GOT3 (cell line): ENCODE measurements at regions not wholly inside any gene's neighbourhood (a gene's known extent, or its start where the extent isn't known, plus 50 kb on each side); places are given as distances from the start of the nearest gene placed in this dataset.
A peak's percentile ranks its signal among the peaks of the same experiment; 100 is the strongest.
"Not testable (repeated sequence)": the region's sequence is repeated elsewhere in the genome, so short reads cannot be mapped to it uniquely, and the experiment has no call there.

Experiments used
- DNase-seq: peaks from one replicate; lab custom pipeline; 2025; ENCODE audit warnings: mixed read lengths; lab: John Stamatoyannopoulos, UW

DNA sequence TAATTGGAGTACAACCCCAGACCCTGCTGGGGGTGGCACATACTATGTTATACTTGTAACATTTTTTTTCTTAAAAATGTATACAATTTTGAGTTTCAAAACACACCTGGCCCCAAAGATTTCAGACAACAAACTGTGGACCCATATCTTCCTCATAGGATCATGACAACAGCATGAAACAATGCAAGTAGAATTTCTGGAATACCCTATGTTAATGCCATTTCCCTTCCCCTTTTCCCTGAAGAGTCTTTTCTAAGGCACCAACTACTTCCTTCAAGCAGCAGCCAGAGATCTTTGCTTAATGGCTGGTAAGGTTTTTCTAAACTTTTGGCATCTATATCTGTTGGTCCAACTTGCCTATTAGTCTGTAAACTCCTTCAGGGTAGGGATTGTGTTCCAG, 99.9 kb upstream of the SERBP1 start:
- no peak for DNase-seq

DNA sequence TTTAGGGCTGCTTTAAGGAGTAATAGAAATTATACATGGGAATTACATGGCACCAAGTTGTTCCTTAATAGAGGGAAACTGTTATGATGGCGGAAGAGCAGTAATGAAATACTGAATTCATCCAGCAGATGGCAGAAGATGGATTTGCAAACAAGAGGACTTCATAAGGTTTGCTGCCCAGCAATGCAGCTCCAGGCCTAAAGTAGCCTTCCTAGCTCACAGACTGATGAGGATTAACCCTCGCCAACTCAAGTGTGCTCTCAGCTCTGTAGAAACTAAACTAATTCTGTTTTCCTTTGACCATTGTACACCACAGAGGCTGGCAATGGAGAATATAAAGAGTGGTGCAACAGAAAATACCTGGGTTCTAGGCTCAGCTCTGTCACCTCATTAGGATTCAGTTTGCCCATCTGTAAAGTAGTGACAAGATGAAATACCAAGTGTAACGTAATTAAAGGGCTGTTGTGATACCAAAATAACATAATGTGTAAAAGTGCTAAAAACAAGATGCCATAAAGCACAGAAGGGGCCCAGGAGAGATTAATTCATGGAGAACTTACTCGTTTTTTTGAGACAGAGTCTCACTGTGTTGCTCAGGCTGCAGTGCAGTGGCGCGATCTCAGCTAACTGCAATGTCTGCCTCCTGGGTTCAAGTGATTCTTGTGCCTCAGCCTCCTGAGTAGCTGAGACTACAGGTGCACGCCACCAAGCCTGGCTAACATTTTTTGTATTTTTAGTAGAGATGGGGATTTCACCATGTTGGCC, 102.4 kb upstream of the SERBP1 start:
- DNase-seq, result no peak

DNA sequence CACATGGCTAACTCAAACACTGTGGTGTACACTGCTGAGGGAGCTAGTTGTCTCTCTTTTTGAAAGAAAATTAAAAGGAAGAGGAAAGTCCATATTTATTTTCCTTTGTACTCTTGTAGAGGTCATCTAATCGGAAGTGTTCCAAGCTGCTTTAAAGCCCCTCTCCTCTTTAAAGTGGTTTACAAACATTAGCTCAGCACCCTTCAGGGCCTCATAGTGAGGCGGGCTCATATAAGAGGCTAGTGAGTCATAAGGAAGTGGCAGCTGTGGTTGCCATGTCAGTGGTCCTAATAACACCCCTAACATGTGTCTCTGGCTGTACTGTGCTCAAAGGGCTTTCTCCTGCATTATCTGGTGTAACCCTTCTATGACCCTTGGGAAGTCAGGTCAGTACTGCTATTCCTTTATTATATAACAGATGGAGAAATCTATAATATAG, 104.4 kb upstream of the SERBP1 start:
- DNase-seq, result no peak

DNA sequence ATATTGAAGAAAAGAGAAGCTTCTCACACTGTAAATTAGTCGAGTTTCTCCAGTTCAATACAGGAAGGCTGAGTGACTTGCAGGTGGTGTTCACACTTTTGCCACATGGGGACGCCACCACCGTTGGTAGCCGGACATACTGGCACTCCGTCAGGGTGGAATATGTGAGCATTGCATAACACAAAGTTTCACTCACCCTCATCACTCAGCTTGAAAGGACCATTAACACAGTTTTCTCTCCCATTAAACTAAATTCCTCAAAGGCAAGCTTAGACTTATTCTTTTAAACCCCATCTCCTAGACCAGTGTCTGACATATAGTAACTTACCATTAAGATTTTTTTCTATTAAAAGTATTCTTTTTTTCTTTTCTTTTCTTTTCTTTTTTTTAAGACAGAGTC, 105.3 kb upstream of the SERBP1 start:
- peak; percentile 43 for DNase-seq

DNA sequence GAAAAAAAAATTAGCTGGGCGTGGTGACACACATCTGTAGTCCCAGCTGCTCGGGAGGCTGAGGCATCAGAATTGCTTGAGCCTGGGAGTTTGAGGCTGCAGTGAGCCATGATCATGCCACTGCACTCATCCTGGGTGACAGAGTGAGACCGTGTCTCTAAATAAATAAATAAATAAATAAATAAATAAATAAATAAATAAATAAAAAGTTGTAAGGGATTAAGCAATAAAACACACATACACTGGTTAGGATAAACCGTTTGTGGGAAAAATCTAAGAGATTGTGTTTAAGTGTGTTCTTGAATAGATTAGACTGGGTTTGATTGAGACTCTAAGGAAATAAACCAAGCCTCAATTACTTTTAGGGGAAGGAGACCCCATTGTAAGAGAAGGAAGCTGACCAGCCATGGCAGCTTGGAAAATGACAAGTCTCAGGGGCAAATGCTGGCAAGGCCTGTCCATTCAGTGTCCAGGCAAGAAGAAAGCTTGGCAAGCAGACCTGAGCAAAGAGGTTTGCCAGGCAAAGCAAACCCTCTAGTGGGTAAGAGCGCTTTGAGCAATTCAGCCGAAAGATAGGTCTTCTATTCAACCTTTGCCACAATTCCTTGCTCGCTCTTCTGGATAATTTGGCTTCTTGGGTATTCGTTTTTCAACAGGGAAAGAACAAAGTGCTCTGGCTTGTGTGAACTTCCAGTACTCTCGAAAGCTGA, 106.9 kb upstream of the SERBP1 start:
- DNase-seq, result no peak

DNA sequence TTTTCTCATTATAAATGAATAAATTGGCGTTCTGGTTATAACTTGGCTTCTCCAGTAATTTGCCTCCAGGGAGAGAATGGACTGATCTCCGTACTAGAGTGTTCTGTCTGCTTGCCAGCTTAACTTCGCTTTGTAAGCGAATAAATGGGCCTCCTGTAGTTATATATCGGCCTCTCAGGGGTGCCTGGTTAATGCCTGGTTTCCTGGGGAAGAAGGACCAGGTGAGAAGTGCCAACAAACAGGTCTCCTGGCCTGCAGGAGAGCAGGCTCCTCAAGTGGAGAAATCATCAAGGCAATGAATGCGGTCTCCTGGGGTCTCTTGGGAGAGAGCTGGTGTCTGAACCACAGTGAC, 107.4 kb upstream of the SERBP1 start:
- DNase-seq, result no peak

DNA sequence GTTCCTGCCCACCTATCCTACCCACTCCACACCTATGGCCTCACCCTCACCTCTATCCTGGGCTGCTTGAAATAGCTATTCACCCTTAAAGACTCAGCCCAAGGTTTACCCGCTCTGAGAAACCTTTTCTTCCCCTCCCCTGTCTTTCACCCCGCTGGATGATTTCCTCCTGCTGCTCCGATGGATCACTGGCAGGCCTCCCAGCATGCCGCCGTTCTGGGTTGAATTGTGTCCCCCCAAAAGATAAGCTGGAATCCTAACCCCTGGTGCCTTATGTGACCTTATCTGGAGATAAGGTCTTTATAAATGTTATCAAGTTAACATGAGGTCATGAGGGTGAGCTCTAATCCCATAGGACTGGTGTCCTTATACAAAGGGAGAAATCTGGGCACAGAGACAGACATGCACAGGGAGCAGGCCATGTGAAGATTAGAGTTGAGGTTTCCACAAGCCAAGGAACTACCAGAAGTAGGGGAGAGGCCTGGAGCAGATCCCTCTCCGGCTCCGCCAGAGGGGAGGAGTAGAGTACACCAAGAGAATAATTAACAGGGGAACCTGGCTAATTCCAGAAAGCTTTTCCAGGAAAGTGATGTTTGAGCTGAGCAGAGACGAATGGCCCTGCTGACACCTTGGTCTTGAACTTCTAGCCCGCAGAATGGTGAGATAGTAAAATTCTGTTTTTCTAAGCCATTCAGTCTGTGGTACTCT, 110.0 kb upstream of the SERBP1 start:
- DNase-seq, result no peak

DNA sequence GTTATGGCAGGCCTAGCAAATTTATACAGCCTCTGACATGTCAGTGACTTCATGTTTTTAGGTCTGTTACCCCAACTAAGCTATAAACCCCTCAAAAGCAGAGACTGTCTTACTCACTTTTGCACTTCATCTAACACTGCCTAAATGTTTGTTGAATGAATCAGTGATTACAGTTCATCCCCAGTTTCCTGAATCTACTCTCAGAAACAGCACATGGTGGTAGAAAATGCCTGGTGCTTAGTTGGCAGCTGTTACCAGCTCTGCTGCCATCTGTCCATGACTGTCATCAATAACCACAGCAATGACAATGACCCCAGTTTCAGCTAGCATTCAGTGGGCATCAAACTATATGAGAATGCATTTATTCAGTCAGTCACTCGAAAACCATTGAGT, 110.5 kb upstream of the SERBP1 start:
- DNase-seq, result no peak

DNA sequence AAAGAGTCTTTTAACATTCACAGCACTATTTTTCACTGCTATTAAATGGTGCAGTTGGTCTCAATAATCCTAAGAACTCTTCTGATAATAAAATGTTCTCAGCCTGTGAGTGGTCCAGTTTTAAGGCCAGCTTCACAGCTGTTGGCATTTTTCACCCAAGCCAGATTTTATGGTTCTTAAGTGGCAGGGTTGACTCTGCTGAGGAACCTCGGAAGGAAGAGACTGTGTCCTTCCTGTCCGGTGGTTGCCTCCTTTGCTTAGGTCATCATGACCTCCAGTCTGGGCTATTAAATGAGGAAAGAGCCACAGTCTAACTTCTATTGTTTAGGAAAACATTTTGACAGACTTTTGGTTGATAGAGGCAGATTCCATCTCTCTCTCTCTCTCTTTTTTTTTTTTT, 112.5 kb upstream of the SERBP1 start:
- DNase-seq, result no peak

DNA sequence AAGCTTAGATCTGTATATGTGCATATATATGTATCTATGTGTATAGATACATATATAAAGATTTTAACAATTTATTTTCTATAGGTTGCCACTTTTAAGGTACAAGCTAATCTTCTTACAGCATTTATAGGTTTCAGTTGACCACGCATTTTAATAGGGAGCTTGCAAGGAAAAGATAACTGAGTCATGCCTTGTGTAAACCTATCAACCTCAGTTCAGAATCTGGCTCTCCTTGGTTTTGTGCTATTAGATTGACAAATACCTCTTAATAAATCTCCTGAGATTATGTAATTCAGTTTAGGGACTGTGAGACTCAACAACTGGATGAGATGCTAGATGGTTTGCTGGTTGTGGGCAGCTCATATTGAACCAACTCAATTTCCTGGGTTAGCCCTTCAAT, 114.7 kb upstream of the SERBP1 start:
- DNase-seq, result no peak

DNA sequence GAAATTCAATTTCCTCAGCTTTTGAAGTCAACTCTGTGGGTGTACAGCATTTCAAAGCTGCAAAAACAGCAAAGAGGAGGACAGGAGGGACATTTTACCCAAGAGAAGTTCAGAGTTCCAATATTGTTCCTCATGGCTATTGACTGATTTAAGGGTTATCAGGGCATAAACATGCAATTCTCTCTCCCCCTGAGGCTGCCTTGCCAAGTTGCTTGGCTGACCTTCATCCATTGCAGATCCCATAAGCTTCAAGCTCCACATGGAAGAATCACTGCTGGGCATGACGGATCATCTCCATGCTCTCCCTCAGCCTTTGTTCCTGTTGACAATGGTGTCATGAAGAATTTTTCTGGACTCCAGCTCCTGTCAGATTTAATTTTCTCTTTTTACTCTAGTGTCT, 115.2 kb upstream of the SERBP1 start:
- DNase-seq, result no peak

DNA sequence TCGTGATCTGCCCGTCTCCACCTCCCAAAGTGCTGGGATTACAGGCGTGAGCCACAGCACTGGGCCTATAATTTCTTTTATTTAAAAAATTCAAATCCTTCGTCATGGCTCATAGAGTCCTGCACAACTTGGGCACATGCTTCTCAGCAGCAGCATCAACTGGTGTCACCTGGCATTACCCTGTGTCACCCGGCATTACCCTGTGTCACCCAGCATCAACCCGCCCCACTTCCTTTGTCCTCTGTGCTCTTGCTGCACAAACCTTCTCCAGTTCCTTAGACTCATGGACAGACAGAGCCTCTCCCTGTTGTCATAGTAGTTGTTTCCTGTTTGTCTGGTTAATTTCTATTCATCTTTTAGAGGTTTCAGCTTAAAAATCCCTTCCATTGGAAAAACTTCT, 121.2 kb upstream of the SERBP1 start:
- DNase-seq, result no peak

DNA sequence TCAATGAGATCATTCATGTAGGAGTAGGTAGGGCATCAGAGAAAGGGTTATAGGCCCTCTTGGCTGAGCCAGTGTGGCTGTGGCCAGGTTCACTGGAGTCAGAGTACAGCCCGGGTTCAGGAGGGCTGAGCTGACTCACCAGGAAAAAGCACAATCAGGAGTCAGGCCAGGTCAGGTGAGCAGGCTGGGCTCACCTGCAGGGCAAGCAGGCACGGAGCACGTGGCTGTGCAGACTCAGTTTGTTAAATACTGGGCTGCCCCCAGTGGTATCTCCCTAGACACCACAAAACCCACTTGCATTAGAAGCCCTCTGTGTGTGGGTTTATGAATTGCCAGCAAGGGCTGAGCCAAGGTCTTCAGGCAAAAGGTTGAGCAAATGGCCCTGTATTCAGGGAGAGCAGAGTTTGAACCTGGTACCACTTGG, 122.1 kb upstream of the SERBP1 start:
- no peak for DNase-seq

DNA sequence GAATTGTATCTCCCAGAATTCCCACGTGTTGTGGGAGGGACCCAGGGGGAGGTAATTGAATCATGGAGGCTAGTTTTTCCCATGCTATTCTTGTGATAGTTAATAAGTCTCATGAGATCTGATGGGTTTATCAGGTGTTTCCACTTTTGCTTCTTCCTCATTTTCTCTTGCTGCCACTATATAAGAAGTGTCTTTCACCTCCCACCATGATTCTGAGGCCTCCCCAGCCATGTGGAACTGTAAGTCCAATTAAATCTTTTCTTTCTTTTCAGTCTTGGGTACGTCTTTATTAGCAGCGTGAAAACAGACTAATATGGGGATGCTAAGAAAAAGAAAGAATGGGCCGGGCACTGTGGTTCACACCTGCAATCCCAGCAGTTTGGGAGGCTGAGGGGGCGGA, 124.0 kb upstream of the SERBP1 start:
- DNase-seq, result not testable (repeated sequence)

DNA sequence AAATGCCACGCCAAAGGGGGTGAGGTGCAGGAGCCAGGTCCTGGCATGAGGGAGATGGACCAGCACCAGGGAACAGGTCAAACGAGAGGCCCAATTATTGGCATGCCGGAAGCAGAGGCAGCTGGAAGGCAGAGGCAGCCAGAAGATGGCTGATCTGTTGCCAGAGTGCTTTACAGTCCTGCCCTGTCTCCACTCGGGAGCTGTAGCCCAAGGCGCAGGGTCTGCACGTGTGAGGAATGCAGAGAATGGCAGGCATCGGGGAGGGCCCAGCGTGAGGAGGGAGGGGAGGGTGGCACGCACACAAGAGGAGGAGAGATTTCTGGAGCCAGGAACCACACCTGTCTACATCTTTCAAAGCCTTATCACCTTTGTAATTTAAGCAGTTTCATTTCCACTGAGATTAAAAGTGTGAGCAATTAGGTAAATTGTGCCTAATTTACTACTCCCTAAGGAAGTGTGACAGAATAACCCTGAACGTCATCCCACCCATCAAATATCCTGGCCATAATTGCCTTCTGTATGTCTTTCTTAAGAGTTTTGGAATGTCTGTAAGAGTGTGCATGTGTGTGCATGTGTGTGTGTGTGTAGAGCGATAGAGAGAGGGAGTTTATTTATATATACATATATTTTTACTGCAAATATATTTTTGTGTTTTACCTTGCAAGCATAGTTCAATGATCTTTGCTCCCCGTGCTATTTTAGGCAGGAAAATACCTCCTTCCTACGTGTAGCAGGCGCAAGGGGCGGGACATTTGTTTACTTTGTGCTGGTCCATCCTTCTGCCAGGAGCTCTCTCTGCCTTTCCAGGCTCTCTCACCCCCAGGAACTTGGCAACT, 125.5 kb upstream of the SERBP1 start:
- no peak for DNase-seq

DNA sequence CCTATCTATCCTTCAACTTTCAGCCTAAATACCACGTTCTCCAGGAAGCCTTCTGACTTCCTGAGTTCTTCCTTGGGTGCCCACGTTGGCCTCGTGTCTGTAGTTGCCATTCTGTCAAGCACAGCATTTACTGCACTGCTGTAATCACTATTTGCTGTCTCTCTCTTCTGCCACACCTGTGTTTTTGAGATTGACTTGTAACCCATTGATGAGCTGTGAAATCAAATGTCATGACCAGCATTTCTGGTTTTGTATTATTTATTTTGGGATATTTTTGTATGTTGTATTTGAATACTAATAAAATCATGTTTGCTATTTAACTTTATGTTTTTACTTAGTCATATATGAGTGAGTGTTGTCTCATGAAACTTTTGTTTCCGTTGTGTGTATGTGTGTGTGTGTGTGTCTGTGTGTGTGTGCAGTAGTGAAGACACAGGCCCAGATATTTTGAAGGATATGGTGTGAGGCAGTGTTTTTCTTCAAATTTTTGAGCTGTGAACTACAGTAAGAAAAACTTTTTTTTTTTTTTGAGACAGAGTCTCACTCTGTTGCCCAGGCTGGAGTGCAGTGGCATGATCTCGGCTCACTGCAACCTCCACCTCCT, 126.2 kb upstream of the SERBP1 start:
- DNase-seq, result no peak

DNA sequence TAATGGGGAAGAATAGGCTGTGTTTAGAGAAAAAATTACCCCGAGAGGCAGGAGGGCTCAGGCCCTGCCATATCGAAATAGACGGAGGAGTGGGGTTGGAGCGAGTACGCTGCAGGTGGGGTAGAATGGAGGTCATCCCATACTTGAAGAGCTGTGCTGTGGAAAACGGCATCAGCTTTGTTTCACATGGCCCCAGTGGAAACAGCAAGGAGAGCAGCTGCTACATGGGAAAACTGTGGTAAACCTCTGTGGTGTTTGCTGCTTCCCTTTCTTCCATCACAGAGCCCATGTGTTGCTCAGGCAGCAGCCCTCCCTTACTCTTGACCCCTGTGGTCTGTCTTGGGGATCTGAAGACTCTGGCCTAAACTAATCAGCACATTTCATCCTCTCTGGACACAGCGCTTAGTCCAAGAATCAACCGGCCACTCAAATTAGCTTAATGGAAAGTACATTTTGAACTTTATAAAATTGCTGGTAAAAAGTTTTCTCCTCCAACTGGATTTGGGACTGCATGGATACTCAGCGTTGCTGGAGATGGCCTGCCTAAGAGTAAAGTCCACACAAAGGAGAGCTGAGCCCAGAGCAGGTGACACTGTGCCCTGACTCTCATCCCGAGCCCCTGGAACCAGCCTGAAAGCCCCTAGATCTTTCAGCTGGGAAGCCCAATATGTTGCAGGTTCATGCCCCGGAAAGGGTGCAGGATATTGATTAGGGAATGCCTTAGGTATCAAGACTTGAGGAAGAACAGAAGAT, 127.1 kb upstream of the GADD45A start:
- no peak for DNase-seq

DNA sequence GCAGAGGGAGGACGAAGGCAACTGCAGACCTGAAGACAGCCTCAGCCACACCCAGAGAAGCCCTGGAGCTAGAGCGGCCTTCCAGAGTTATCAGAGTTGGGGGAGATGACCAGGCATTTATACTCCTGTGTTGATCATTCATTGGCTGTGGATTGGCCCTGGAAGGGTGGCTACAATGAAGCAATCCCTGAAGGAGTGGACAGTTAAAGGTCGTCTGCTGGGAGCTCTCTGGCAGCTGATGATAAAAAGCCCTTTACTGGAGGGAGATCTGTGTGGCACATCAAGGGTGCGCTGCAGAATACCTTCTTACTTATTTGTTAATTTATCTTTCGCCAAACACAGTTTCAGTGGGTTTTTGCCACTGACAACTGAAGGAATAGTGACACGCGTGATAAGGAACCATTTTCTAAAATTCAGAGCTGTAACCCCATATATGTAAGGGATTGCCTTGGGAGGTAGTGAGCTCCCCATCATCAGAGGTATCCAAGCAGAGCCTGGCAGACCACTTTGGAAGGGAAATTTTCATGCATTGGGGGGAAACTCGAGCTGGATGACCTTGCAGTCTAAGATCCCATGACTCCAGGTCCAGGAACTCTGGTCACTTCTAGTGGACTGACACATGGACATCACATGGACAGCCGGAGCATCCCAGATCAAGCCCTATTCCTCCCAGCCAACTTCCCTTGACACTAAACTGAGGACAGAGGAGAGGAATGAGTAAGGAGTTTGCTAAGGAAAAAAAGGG, 126.4 kb upstream of the GADD45A start:
- DNase-seq, result no peak

DNA sequence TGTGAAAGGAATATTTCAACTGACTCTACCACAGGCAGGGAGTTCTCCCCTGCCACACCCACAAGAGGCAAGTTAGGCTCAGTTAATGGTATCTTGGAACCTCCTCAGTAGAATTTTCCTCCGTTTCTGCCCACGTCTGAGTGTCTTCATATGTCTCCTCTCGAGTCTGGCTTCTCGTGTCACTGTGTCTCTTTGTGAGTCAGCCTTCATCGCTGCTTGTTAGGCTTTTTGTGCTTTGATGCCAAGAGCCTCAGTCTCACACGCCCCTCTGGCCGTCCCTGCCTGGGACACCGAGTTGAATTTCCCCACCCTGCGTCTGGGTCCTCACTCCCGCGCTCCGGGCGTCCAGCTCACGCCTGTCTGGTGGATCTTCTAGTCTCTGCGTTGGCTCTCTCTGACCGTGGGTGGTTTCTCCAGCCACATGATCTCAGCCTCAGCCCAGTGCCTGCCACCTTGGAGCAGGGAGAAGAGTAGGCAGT, 125.7 kb upstream of the GADD45A start:
- DNase-seq, result no peak

DNA sequence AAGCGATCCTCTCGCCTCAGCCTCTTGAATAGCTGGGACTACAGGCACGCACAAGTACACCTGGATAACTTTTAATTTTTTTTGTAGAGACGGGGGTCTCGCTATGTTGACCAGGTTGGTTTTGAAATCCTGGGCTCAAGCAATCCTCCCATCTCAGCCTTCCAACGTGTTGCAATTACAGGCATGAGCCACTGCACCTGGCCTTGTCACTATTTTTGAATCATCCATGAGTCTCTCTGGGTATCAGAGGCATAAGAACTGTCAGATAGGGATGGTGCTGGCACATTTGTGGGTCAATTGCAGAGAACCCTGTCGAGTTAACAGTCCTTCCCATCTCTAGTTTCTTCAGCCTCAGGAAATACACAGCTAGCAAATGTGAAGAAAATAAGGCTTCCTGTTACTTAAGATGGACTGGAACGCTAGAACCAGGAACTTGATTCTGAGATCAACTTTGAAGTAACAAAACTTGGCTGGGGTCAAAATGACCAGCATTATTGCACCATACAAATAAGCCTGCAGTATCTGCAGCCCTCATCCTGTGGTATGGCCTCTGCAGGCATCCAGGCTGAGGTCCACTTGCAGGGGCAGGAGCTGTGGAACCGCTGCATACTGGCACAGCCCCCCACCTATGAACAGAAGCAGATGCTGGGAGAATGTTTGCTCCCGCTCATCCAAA, 124.3 kb upstream of the GADD45A start:
- no peak for DNase-seq
